CD4-positive, alpha-beta T cell (primary cell): ENCODE measurements at regions not wholly inside any gene's neighbourhood (a gene's known extent, or its start where the extent isn't known, plus 50 kb on each side); places are given as distances from the start of the nearest gene placed in this dataset.

Experiments used
- ATAC-seq: fragments of 200-7000 bp; cut with Tn5 transposase; one replicate; pipeline ENCODE4 v1.10.0; 2022; ENCODE audit warnings: mild to moderate bottlenecking; ENCODE audit not compliant: poor library complexity
- CTCF ChIA-PET: fragments of 350-600 bp; sonication (Branson Sonifier 250); formaldehyde crosslinking; loops from one replicate; lab custom pipeline; 2021; ENCODE audit warnings: antibody characterized with exemption, inconsistent platforms; lab: Charles Lee
- POLR2A ChIA-PET: fragments of 350-600 bp; sonication (Branson Sonifier 250); formaldehyde crosslinking; loops from one replicate; lab custom pipeline; 2021; ENCODE audit warnings: antibody characterized with exemption, inconsistent platforms; lab: Charles Lee
- DNase-seq, 14 experiments: peaks; one replicate each; pipeline ENCODE4 v3.0.0-alpha.2; 2013 to 2020; ENCODE audit warnings: mixed read lengths in 2 of 14
- H3K27ac ChIP-seq, 2 donors: one replicate each; pipeline versions ENCODE4 v1.5.1 to v1.7.0; 2013; ENCODE audit warnings: low read length in 2 of 2, low read depth in 1 of 2, mild to moderate bottlenecking in 1 of 2
- H3K27me3 ChIP-seq, 2 experiments: 1 replicate in 1 of 2; 2 replicates in 1 of 2; pipeline versions ENCODE4 v1.6.1 to v1.7.0; 2013; ENCODE audit warnings: low read length in 2 of 2, control low read depth in 1 of 2, mild to moderate bottlenecking in 1 of 2, moderate library complexity in 1 of 2; ENCODE audit not compliant: insufficient read depth in 2 of 2, control insufficient read depth in 1 of 2
- H3K36me3 ChIP-seq: one replicate; pipeline ENCODE4 v1.6.1; 2013; ENCODE audit warnings: low read length, control low read depth; ENCODE audit not compliant: insufficient read depth
- H3K4me1 ChIP-seq: one replicate; pipeline ENCODE4 v1.6.1; 2013; ENCODE audit warnings: low read length, control low read depth; ENCODE audit not compliant: insufficient read depth
- H3K4me3 ChIP-seq: one replicate; pipeline ENCODE4 v1.5.1; 2013; ENCODE audit warnings: mild to moderate bottlenecking, low read length, moderate library complexity
- H3K9me3 ChIP-seq, 2 experiments: 1 replicate in 1 of 2; 2 replicates in 1 of 2; pipeline versions ENCODE4 v1.6.1 to v1.7.0; 2013; ENCODE audit warnings: low read length in 2 of 2, mild to moderate bottlenecking in 2 of 2, control low read depth in 1 of 2, moderate library complexity in 1 of 2; ENCODE audit not compliant: control insufficient read depth in 1 of 2, insufficient read depth in 1 of 2
- H3K27ac Mint-ChIP-seq: one replicate; pipeline ENCODE4 v1.8.0; 2020; ENCODE audit warnings: mixed read lengths
- H3K27me3 Mint-ChIP-seq: one replicate; pipeline ENCODE4 v1.8.0; 2021; ENCODE audit warnings: mixed read lengths
- H3K36me3 Mint-ChIP-seq: one replicate; pipeline ENCODE4 v1.8.0; 2021; ENCODE audit warnings: low read depth, mixed read lengths
- H3K4me1 Mint-ChIP-seq: one replicate; pipeline ENCODE4 v1.8.0; 2021; ENCODE audit warnings: low read depth, mixed read lengths
- H3K4me3 Mint-ChIP-seq: one replicate; pipeline ENCODE4 v1.8.0; 2020; ENCODE audit warnings: mild to moderate bottlenecking, mixed read lengths
- H3K9me3 Mint-ChIP-seq: one replicate; pipeline ENCODE4 v1.8.0; 2020; ENCODE audit warnings: mixed read lengths
- CTCF ChIP-seq: fragments of 200-600 bp; IDR thresholded peaks from one replicate; pipeline ENCODE4 v1.8.0; 2022; ENCODE audit warnings: antibody characterized with exemption, mild to moderate bottlenecking
- intact Hi-C, 2 experiments: fragments of 100-400 bp; cut with DNase I in 1 of 2; cut with micrococcal nuclease in 1 of 2; formaldehyde crosslinking; loops; one replicate each; pipeline versions ENCODE4 v1.15.1 to v1.9.0; 2023 to 2025; cut with DNase I, micrococcal nuclease

GRCh38 chr9:7348692-7349091 is 450.9 kb downstream of the DMAC1 start:
- DNase-seq (no peak), ATAC-seq (no peak)
- Histone ChIP-seq H3K27me3 (no peaks in the 10 kb centered on the region), H3K36me3 (no peaks in the 10 kb centered on the region), H3K27ac (no peak overlapping the region), H3K4me3 (no peak overlapping the region), H3K9me3 (no peaks in the 10 kb centered on the region), H3K4me1 (no peaks in the 10 kb centered on the region)
- H3K27ac Mint-ChIP-seq = no peak overlapping the region
- ChIA-PET CTCF (no interaction called here), POLR2A (no interaction called here)
- peaks cover 5% of the 10 kb centered on the region for H3K9me3 Mint-ChIP-seq
- H3K4me1 Mint-ChIP-seq = no peaks in the 10 kb centered on the region
- no peak for TF ChIP-seq CTCF
- H3K27me3 Mint-ChIP-seq = peaks cover 30% of the 10 kb centered on the region
- intact Hi-C loops = no loop called here
- H3K36me3 Mint-ChIP-seq = no peaks in the 10 kb centered on the region
- no peak overlapping the region for H3K4me3 Mint-ChIP-seq

GRCh38 chr9:7347556-7347955 is 452.0 kb downstream of the DMAC1 start:
- no peak for DNase-seq
- intact Hi-C loops = no loop called here

GRCh38 chr9:7346144-7346543 is 453.4 kb downstream of the DMAC1 start:
- no peak overlapping the region for H3K4me3 Mint-ChIP-seq
- POLR2A ChIA-PET = interaction anchor here (0.5 kb wide), 1 partner anchor 105 kb away, joined by 3 read pairs; no protein-coding TSS in a partner anchor
- H3K36me3 ChIP-seq = no peaks in the 10 kb centered on the region
- no peaks in the 10 kb centered on the region for H3K36me3 Mint-ChIP-seq
- no peak for TF ChIP-seq CTCF
- no peaks in the 10 kb centered on the region for H3K27me3 ChIP-seq
- no peak overlapping the region for H3K27ac ChIP-seq
- intact Hi-C loops = no loop called here
- no peak overlapping the region for H3K27ac Mint-ChIP-seq
- H3K4me3 ChIP-seq = no peak overlapping the region
- no peaks in the 10 kb centered on the region for H3K4me1 Mint-ChIP-seq
- no peak for ATAC-seq
- peaks cover 5% of the 10 kb centered on the region for H3K9me3 Mint-ChIP-seq
- CTCF ChIA-PET = no interaction called here
- no peak for DNase-seq
- H3K9me3 ChIP-seq = no peaks in the 10 kb centered on the region
- peaks cover 24% of the 10 kb centered on the region for H3K27me3 Mint-ChIP-seq
- no peaks in the 10 kb centered on the region for H3K4me1 ChIP-seq

More at GRCh38 chr9:7347556-7347955, 452.0 kb downstream of the DMAC1 start:
- H3K36me3 Mint-ChIP-seq = no peaks in the 10 kb centered on the region
- H3K9me3 Mint-ChIP-seq = peaks cover 5% of the 10 kb centered on the region
- POLR2A ChIA-PET = no interaction called here
- no peaks in the 10 kb centered on the region for H3K36me3 ChIP-seq
- no peak for TF ChIP-seq CTCF
- H3K4me1 Mint-ChIP-seq = no peaks in the 10 kb centered on the region
- H3K4me1 ChIP-seq = no peaks in the 10 kb centered on the region
- no peak overlapping the region for H3K4me3 ChIP-seq
- ATAC-seq = no peak
- H3K27me3 Mint-ChIP-seq = peaks cover 25% of the 10 kb centered on the region
- no peak overlapping the region for H3K27ac Mint-ChIP-seq
- no peak overlapping the region for H3K4me3 Mint-ChIP-seq
- H3K27ac ChIP-seq = no peak overlapping the region
- CTCF ChIA-PET = no interaction called here
- no peaks in the 10 kb centered on the region for H3K27me3 ChIP-seq
- H3K9me3 ChIP-seq = no peaks in the 10 kb centered on the region
